Upper lobe of left lung (tissue), 6 donors: ENCODE measurements at regions not wholly inside any gene's neighbourhood (a gene's known extent, or its start where the extent isn't known, plus 50 kb on each side); places are given as distances from the start of the nearest gene placed in this dataset.
A peak's percentile ranks its signal among the peaks of the same experiment; 100 is the strongest.

Source experiments
- ATAC-seq, 2 donors: fragments of 200-7000 bp; cut with Tn5 transposase; one replicate each; pipeline ENCODE4 v1.9.1; 2022; ENCODE audit warnings: mild to moderate bottlenecking in 2 of 2, moderate library complexity in 2 of 2; ENCODE audit not compliant: low FRiP score in 2 of 2
- DNase-seq, 2 donors: peaks; one replicate each; pipeline ENCODE4 v3.0.0-alpha.2; 2019 to 2020
- H3K27ac ChIP-seq, 4 donors: fragments of 200-600 bp; sonication (generic); one replicate each; pipeline ENCODE4 v1.5.1; 2016 to 2019
- H3K27me3 ChIP-seq, 4 donors: fragments of 200-600 bp; sonication (generic); one replicate each; pipeline ENCODE4 v1.5.1; 2017 to 2019
- H3K36me3 ChIP-seq, 4 donors: fragments of 200-600 bp; sonication (generic); one replicate each; pipeline ENCODE4 v1.5.1; 2016 to 2019
- H3K4me1 ChIP-seq, 4 donors: fragments of 200-600 bp; sonication (generic); one replicate each; pipeline ENCODE4 v1.5.1; 2018 to 2019
- H3K4me3 ChIP-seq, 4 donors: fragments of 200-600 bp; sonication (generic); one replicate each; pipeline ENCODE4 v1.5.1; 2017 to 2019; ENCODE audit warnings: mild to moderate bottlenecking in 2 of 4, moderate library complexity in 1 of 4
- H3K9me3 ChIP-seq, 4 donors: fragments of 200-600 bp; sonication (generic); one replicate each; pipeline ENCODE4 v1.5.1; 2018 to 2019
- CTCF ChIP-seq, 6 experiments: fragments of 450-650 bp in 4 of 6; fragments of 200-600 bp in 2 of 6; sonication (generic) in 2 of 6; IDR thresholded peaks; one replicate each; pipeline ENCODE4 v1.5.1; 2016 to 2019; ENCODE audit warnings: antibody characterized with exemption in 6 of 6
- EP300 ChIP-seq, 4 donors: sonication (generic); formaldehyde crosslinking; IDR thresholded peaks; one replicate each; pipeline ENCODE4 v1.5.1; 2017; ENCODE audit warnings: antibody characterized with exemption in 4 of 4, control low read depth in 2 of 4
- POLR2A ChIP-seq, 4 donors: fragments of 450-650 bp; IDR thresholded peaks; one replicate each; pipeline ENCODE4 v1.5.1; 2016 to 2017; ENCODE audit warnings: antibody characterized with exemption in 4 of 4, mild to moderate bottlenecking in 2 of 4
- POLR2AphosphoS5 ChIP-seq, 2 donors: sonication (generic); formaldehyde crosslinking; IDR thresholded peaks; one replicate each; pipeline ENCODE4 v1.5.1; 2017; ENCODE audit warnings: antibody characterized with exemption in 2 of 2
- WGBS, 2 donors: methylation state at CpG; one replicate each; pipeline ENCODE4 v1.1.5; 2017 to 2018; 5-methylcytosine and 5-hydroxymethylcytosine counted together
- donor health status: DM: no; HTN: no; CAD: no; lungs with moderate emphysema.
- donor health status: DM: no; HTN: yes; CAD: no; lungs with severe emphysema.

DNA sequence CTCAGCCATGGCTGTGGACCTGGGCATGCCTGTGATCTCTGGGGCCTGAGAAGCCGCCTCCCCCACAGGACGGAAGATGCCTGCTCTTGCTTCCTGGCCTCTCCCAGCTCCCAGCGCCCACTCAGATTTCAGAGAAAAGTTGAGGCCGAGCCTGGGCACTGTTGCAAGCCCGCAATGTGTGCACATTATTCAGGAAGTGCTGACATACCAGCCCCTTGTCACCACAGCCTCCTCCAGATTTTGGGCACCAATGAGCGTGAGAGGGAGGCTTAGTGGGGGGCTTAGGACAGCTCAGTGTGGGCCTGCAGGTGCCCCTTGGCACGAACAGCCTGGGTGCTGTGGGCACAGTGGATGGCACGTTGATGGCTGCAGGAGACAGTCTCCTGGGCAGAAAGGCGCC, 1400.9 kb upstream of the ALCAM start:
- Histone ChIP-seq H3K27ac (no peak overlapping the region), H3K4me3 (no peak overlapping the region), H3K27me3 (no peaks in the 10 kb centered on the region), H3K4me1 (no peaks in the 10 kb centered on the region), H3K9me3 (peaks cover 0 to 5% (median 0%) of the 10 kb centered on the region in 4 donors), H3K36me3 (no peaks in the 10 kb centered on the region)
- DNase-seq (peak in 1 of 2 donors; percentile 27), ATAC-seq (peak; percentile 15 to 31)
- TF ChIP-seq EP300 (IDR thresholded peaks at IDR 0.05) (no peak), POLR2AphosphoS5 (IDR thresholded peaks at IDR 0.05) (no peak), POLR2A (IDR thresholded peaks at IDR 0.05) (no peak), CTCF (IDR thresholded peaks at IDR 0.05) (no peak)
- WGBS, 2 donors: 87 to 93% methylated on average over 8 to 9 of the region's 9 CpGs

DNA sequence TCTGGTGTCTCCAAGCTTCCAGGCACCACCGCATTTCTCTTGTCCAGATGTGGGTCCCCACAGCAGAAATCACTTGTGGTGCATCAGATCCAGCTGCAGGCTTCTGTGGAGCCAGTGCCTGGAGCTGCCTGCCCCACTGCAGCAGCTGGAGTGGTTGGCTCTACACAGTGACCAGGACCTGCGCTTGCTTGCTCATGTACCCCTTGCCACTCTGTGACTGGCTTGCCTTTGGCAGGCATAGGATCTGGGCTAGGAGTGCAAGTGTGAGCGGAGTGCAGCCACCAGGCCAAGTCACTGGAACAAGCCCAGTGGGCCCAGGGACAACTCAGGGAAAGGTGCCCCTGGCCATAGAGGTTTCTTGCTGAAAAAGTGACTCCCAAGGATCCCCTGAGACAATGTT, 1400.0 kb upstream of the ALCAM start:
- no peak overlapping the region for H3K4me3 ChIP-seq
- WGBS, 2 donors: 80 to 95% methylated on average over 1 to 3 of the region's 3 CpGs
- H3K36me3 ChIP-seq: no peaks in the 10 kb centered on the region
- DNase-seq: peak in 1 of 2 donors; percentile 27
- ATAC-seq: peak in 1 of 2 donors; percentile 31
- H3K27me3 ChIP-seq: no peaks in the 10 kb centered on the region
- H3K4me1 ChIP-seq: no peaks in the 10 kb centered on the region
- TF ChIP-seq CTCF (IDR thresholded peaks at IDR 0.05): no peak
- TF ChIP-seq POLR2AphosphoS5 (IDR thresholded peaks at IDR 0.05): no peak
- no peak for TF ChIP-seq POLR2A (IDR thresholded peaks at IDR 0.05)
- TF ChIP-seq EP300 (IDR thresholded peaks at IDR 0.05): no peak
- peaks cover 0 to 5% (median 0%) of the 10 kb centered on the region in 4 donors for H3K9me3 ChIP-seq
- H3K27ac ChIP-seq: no peak overlapping the region

DNA sequence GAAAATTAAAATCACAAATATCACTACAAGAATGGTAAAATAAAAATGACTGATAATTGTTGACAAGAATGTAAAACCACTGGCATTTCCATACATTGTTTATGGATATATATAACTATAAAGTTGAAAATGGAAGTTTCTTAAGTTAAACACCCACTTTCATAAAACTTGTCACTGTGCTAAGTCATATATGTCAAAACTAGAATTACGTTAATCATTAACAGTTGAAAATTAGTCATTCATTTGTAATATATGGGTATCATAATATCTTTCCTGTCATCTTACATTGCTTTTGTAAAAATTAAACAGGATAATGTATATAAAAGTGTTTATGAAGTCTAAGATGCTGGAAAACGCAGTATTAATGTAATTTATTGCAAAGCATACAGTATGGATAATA, 1398.6 kb upstream of the ALCAM start:
- 77 to 79% methylated on average over 2 of the region's 2 CpGs for WGBS, 2 donors
- TF ChIP-seq CTCF (IDR thresholded peaks at IDR 0.05) (no peak), EP300 (IDR thresholded peaks at IDR 0.05) (no peak), POLR2AphosphoS5 (IDR thresholded peaks at IDR 0.05) (no peak), POLR2A (IDR thresholded peaks at IDR 0.05) (no peak)
- H3K4me1 ChIP-seq: no peaks in the 10 kb centered on the region
- no peaks in the 10 kb centered on the region for H3K27me3 ChIP-seq
- H3K36me3 ChIP-seq: no peaks in the 10 kb centered on the region
- ATAC-seq (no peak), DNase-seq (no peak)
- H3K27ac ChIP-seq: no peak overlapping the region
- H3K4me3 ChIP-seq: no peak overlapping the region
- H3K9me3 ChIP-seq: peaks cover 0 to 5% (median 0%) of the 10 kb centered on the region in 4 donors

DNA sequence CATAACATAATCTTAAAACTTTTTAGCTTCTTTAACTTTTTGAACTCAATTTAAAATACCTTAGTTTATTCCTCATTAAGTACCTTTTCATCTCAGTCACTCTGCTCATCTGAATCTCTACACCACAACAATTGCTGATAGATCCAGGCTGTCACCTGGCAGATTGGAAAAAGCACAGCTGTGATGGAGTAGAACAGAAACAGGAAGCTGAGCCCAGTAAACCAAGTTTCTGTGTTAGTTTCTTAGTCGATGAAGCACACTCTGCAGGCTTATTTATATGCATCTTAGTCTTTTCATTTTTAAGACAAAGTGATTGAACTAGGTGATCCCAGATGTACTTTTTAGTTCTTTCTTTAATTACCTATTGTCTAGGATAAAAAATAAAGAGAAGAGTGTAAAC, 1398.0 kb upstream of the ALCAM start:
- no peak overlapping the region for H3K27ac ChIP-seq
- H3K4me1 ChIP-seq: no peaks in the 10 kb centered on the region
- ATAC-seq (no peak), DNase-seq (no peak)
- H3K9me3 ChIP-seq: peaks cover 0 to 5% (median 0%) of the 10 kb centered on the region in 4 donors
- WGBS, 2 donors: 8 to 28% methylated on average over 1 of the region's 1 CpG
- H3K27me3 ChIP-seq: no peaks in the 10 kb centered on the region
- H3K4me3 ChIP-seq: no peak overlapping the region
- H3K36me3 ChIP-seq: no peaks in the 10 kb centered on the region
- TF ChIP-seq CTCF (IDR thresholded peaks at IDR 0.05) (no peak), POLR2A (IDR thresholded peaks at IDR 0.05) (no peak), POLR2AphosphoS5 (IDR thresholded peaks at IDR 0.05) (no peak), EP300 (IDR thresholded peaks at IDR 0.05) (no peak)

GRCh38 chr3:103976931-103977339, 1389.8 kb upstream of the ALCAM start:
- Histone ChIP-seq H3K9me3 (no peaks in the 10 kb centered on the region), H3K4me3 (no peak overlapping the region), H3K27ac (no peak overlapping the region), H3K27me3 (no peaks in the 10 kb centered on the region), H3K36me3 (no peaks in the 10 kb centered on the region), H3K4me1 (no peaks in the 10 kb centered on the region)
- no peak for DNase-seq
- no peak for TF ChIP-seq POLR2A (IDR thresholded peaks at IDR 0.05)
- TF ChIP-seq EP300 (IDR thresholded peaks at IDR 0.05): no peak
- TF ChIP-seq POLR2AphosphoS5 (IDR thresholded peaks at IDR 0.05): no peak
- TF ChIP-seq CTCF (IDR thresholded peaks at IDR 0.05): no peak
- no peak for ATAC-seq
- WGBS, 2 donors: 12 to 14% methylated on average over 1 of the region's 1 CpG
